Limb (tissue), 2 donors: ENCODE measurements at regions not wholly inside any gene's neighbourhood (a gene's known extent, or its start where the extent isn't known, plus 50 kb on each side); places are given as distances from the start of the nearest gene placed in this dataset.
"Not testable (repeated sequence)": the region's sequence is repeated elsewhere in the genome, so short reads cannot be mapped to it uniquely, and the experiment has no call there.

Experiments used
- DNase-seq, 2 donors: peaks; one replicate each; pipeline ENCODE4 v3.0.0-alpha.2; 2016; ENCODE audit errors: extremely low spot score in 2 of 2

GRCh38 chr14:26319139-26319864, 278.5 kb downstream of the NOVA1 start:
- no peak for DNase-seq

DNA sequence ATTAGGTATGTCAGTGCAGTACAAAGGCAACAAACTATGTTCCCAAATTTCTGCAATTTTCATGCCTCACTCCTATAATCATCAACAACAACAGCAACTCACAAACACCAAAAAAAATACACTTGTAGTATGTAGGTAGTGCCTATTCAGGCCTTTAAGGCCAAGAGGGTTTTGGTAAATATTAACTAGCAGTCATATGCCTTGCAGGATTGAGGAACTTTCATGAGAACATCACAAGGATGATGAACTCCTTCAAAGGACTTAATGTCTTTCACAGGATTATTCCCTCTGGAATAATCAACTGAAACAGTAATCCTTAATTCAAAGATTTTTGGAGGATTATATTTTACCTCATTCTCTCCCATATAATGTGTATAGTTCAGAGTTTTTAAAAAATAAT, 293.8 kb downstream of the NOVA1 start:
- DNase-seq: no peak

DNA sequence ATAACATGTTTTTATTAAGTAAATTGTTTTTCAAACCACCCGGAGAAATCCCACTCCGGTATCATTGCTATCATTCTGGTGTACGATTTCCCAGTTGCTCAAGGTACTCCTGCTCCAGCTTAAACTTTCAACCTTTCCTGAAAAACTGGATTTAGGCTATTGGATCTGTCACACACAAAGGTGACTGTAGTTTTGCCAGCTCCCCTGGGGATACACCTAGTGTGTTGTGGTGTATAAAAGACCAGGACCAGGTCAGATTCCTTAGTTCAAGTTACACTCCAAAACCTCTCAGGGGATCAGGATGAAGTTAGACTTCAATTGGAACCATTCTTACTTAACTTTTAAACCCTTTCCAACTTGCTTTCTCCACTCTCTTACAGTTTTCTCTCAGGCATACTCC, 303.9 kb downstream of the NOVA1 start:
- DNase-seq: no peak

DNA sequence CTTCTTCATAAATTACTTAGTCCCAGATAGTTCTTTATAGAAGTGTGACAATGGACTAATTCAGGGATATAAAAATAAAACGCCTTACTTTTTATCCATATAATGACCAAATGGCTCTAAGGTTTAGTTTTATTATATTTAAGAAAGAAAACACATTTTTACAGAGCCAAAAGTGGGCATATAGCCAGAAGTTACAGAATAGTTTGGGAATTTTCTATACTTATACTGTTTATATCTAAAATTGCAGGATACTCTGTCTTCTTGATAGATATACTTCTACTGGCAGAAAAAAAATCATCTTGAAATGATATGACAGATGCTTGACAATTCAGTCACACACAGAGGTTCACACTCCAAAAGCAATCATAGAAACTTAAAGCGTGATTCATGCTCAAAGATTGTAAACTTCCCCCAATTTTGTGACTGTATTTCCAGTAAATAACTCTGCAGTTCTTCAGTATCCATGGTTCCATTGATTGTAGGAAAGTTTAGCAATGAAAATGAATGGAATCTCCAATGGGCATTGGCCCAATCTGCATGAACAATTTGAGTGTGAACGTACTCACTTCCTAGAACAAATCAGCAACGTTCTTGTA, 307.8 kb downstream of the NOVA1 start:
- no peak for DNase-seq

GRCh38 chr14:26286913-26287205, 311.0 kb downstream of the NOVA1 start:
- DNase-seq: no peak

- peak in 1 of 2 donors; percentile 30 for DNase-seq
These were observed 311.5 kb downstream of the NOVA1 start for GRCh38 chr14:26286081-26286912.

DNA sequence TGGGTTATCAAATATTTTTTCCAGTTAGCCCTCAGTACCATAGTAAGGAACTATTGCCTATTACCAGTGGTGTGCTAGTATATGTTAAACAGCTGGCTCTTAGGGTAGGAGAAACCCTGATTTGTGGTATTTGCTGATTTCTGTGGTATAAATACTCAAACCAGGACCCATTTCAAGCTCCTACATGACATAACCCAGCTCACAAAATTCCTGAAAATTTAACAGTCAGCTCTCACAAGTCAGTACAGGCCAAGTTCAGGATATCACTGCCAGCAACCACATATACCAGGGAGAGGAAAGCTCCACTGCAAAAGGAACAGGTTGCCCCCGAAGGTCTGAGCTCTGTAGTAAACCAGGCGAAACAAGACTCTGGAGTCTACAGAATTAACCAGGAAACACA, 315.3 kb downstream of the NOVA1 start:
- DNase-seq: no peak

DNA sequence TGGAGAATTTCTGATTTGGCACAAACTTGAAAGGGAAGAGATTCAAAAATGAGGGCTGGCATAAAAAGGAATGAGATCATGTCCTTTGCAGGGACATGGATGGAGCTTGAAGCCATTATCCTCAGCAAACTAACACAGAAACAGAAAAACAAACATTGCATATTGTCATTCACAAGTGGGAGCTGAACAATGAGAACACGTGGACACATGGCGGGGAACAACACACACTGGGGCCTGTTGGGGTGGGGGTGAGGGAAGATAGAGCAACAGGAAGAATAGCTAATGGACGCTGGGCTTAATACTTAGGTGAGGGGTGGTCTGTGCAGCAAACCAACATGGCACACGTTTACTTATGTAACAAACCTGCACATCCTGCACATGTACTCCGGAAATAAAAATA, 315.8 kb downstream of the NOVA1 start:
- DNase-seq: not testable (repeated sequence)

- no peak for DNase-seq
These were observed 316.4 kb downstream of the NOVA1 start for GRCh38 chr14:26281280-26281998.

- DNase-seq: no peak
These were observed 321.1 kb downstream of the NOVA1 start for GRCh38 chr14:26276757-26277156.

GRCh38 chr14:26265170-26265685, 332.6 kb downstream of the NOVA1 start:
- DNase-seq: no peak

- DNase-seq: no peak
These were observed 336.3 kb downstream of the NOVA1 start for GRCh38 chr14:26261368-26262122.

GRCh38 chr14:26255213-26255612, 342.6 kb downstream of the NOVA1 start:
- DNase-seq: no peak

GRCh38 chr14:26252176-26252575, 345.7 kb downstream of the NOVA1 start:
- no peak for DNase-seq

- DNase-seq: no peak
These were observed 364.7 kb downstream of the NOVA1 start for GRCh38 chr14:26233118-26233517.

DNA sequence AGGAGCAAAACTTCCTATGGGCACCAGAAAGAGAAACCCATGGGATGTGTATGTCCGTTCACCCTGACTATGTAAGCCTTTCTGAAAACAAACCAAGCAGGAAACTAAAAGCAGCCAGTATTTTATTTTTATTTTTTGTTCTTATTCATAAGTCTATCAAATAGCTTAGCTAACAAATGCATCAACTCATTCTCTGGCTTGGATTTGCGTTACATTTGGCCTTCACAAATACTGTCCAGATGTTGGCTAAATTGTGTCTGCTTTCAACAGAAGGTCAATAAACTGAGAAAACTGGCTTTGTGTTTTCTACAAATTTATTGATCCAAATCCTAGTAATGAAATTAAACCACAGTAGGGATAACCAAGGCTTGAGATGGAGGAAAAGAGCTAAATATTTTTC, 379.0 kb downstream of the NOVA1 start:
- DNase-seq: no peak

DNA sequence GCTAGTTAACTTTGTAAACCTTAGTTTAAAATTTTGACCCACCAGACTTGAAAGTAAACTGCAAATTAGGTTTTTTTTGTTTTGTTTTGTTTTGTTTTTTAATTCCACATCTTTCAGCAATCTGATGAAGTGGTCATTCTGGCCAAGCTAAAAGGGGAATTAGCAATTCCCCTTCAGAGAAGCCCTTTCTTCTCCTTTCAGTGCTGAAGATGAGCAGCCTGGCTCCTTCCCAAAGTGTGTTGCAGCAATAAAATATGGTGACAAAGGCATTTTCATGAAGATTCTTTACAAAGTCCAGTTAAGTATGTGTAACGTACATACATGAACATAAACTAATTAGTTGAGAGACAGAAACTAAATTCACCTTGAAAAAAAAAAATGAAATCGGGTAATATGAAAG, 380.1 kb downstream of the NOVA1 start:
- DNase-seq: no peak

- DNase-seq: no peak
These were observed 381.0 kb downstream of the NOVA1 start for GRCh38 chr14:26216786-26217185.

GRCh38 chr14:26213846-26214575, 383.8 kb downstream of the NOVA1 start:
- DNase-seq: no peak

DNA sequence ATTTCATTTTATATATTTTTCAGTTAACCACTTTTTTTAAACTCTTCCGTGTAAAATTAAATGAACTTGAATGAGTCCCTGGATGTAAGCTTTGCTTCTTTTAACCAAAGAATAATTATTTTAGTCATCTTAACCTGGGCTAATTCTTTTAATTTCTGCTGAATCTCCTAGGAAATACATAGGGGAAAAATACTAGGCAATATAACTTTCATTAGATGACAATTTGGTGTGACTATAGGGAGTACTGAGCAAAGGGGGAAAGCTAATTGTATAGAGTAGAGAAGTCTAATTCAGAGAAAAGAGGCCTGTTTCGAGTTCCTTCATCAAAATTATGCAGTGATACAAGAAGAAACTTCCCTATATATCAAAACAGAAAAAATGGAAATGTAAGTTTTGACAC, 388.1 kb downstream of the NOVA1 start:
- DNase-seq: no peak
